IMR-90 (cell line): ENCODE measurements at regions not wholly inside any gene's neighbourhood (a gene's known extent, or its start where the extent isn't known, plus 50 kb on each side); places are given as distances from the start of the nearest gene placed in this dataset.

Experiments
- ATAC-seq: fragments of 200-7000 bp; cut with Tn5 transposase; 2 replicates; pipeline ENCODE4 v1.9.1; 2020; ENCODE audit warnings: low read depth, mild to moderate bottlenecking, moderate library complexity
- BruUV-seq: library from RNA; stranded (reverse); fragments of 400-500 nt; replicated peaks from 2 replicates; lab custom pipeline; 2021; lab: Mats Ljungman, UMichigan
- CTCF ChIA-PET: fragments of 300-600 bp; formaldehyde crosslinking; extraction: SDS; loops from one replicate; lab custom pipeline; 2021; ENCODE audit warnings: antibody characterized with exemption; lab: Yijun Ruan, JAX
- POLR2A ChIA-PET: fragments of 300-600 bp; sonication (Branson Sonifier 250); formaldehyde crosslinking; loops from one replicate; lab custom pipeline; 2022; ENCODE audit warnings: antibody characterized with exemption; ENCODE audit not compliant: unreplicated experiment; lab: Charles Lee
- DNase-seq: peaks from one replicate; pipeline ENCODE4 v3.0.0; 2013
- H2AFZ ChIP-seq: replicated peaks from 2 replicates; pipeline ENCODE3; 2013; ENCODE audit warnings: low read length, mild to moderate bottlenecking; ENCODE audit not compliant: poor library complexity
- H2AK5ac ChIP-seq: 2 replicates; pipeline ENCODE4 v1.6.1; 2013; ENCODE audit warnings: low read depth, low read length, inconsistent platforms
- H2AK9ac ChIP-seq: replicated peaks from 2 replicates; pipeline ENCODE3; 2013; ENCODE audit warnings: mild to moderate bottlenecking, low read depth, low read length, moderate library complexity; ENCODE audit not compliant: poor library complexity
- H2BK120ac ChIP-seq: 2 replicates; pipeline ENCODE4 v1.6.1; 2013; ENCODE audit warnings: low read depth, low read length, inconsistent platforms
- H2BK15ac ChIP-seq: 3 replicates; pipeline ENCODE4 v1.6.1; 2013; ENCODE audit warnings: low read depth, low read length, inconsistent platforms
- H2BK20ac ChIP-seq: 2 replicates; pipeline ENCODE4 v1.6.1; 2013; ENCODE audit warnings: low read depth, mild to moderate bottlenecking, inconsistent platforms, low read length, moderate library complexity
- H2BK5ac ChIP-seq: 2 replicates; pipeline ENCODE4 v1.6.1; 2013; ENCODE audit warnings: mild to moderate bottlenecking, low read depth, low read length, inconsistent platforms; ENCODE audit not compliant: poor library complexity, severe bottlenecking
- H3K14ac ChIP-seq: replicated peaks from 2 replicates; pipeline ENCODE4 v1.6.1; 2013; ENCODE audit warnings: low read depth, low read length, inconsistent platforms
- H3K18ac ChIP-seq: 2 replicates; pipeline ENCODE4 v1.6.1; 2013; ENCODE audit warnings: low read depth, low read length, control low read depth
- H3K23ac ChIP-seq: 2 replicates; pipeline ENCODE4 v1.6.1; 2013; ENCODE audit warnings: low read depth, low read length, inconsistent platforms
- H3K27ac ChIP-seq: 2 replicates; pipeline ENCODE4 v1.5.1; 2013; ENCODE audit warnings: mild to moderate bottlenecking, control low read depth, low read length; ENCODE audit not compliant: insufficient read depth
- H3K27me3 ChIP-seq: 2 replicates; pipeline ENCODE4 v1.6.1; 2013; ENCODE audit warnings: low read length; ENCODE audit not compliant: control insufficient read depth, insufficient read depth
- H3K36me3 ChIP-seq: 2 replicates; pipeline ENCODE4 v1.6.1; 2013; ENCODE audit warnings: low read length, mixed read lengths; ENCODE audit not compliant: control insufficient read depth, insufficient read depth
- H3K4ac ChIP-seq: 2 replicates; pipeline ENCODE4 v1.6.1; 2013; ENCODE audit warnings: low read depth, low read length, inconsistent platforms
- H3K4me1 ChIP-seq: 2 replicates; pipeline ENCODE4 v1.6.1; 2013; ENCODE audit warnings: low read length, mixed read lengths; ENCODE audit not compliant: control insufficient read depth, insufficient read depth
- H3K4me2 ChIP-seq: 2 replicates; pipeline ENCODE4 v1.6.1; 2013; ENCODE audit warnings: low read depth, mild to moderate bottlenecking, control low read depth, low read length, moderate library complexity
- H3K4me3 ChIP-seq: 2 replicates; pipeline ENCODE4 v1.5.1; 2013; ENCODE audit warnings: low read depth, mild to moderate bottlenecking, control low read depth, low read length, moderate library complexity; ENCODE audit not compliant: insufficient read depth
- H3K56ac ChIP-seq: 2 replicates; pipeline ENCODE4 v1.6.1; 2013; ENCODE audit warnings: low read length, inconsistent platforms; ENCODE audit not compliant: insufficient read depth; ENCODE audit errors: extremely low read depth
- H3K79me1 ChIP-seq, 2 experiments: 2 replicates each; pipeline ENCODE4 v1.6.1; 2013; ENCODE audit warnings: low read length in 2 of 2, inconsistent platforms in 1 of 2, low read depth in 1 of 2
- H3K9ac ChIP-seq: 2 replicates; pipeline ENCODE4 v1.6.1; 2013; ENCODE audit warnings: low read depth, low read length, control low read depth
- H3K9me1 ChIP-seq: 2 replicates; pipeline ENCODE4 v1.6.1; 2013; ENCODE audit warnings: low read length, inconsistent platforms; ENCODE audit not compliant: insufficient read depth
- H3K9me3 ChIP-seq: 2 replicates; pipeline ENCODE4 v1.6.1; 2013; ENCODE audit warnings: low read length; ENCODE audit not compliant: control insufficient read depth, insufficient read depth
- H4K20me1 ChIP-seq: 2 replicates; pipeline ENCODE4 v1.6.1; 2013; ENCODE audit warnings: low read length, inconsistent platforms; ENCODE audit not compliant: insufficient read depth
- H4K5ac ChIP-seq: 2 replicates; pipeline ENCODE4 v1.6.1; 2013; ENCODE audit warnings: mild to moderate bottlenecking, low read depth, low read length, control low read depth
- H4K8ac ChIP-seq, 2 experiments: 2 replicates each; pipeline ENCODE4 v1.6.1; 2013; ENCODE audit warnings: low read depth in 2 of 2, low read length in 2 of 2, control low read depth in 1 of 2, inconsistent platforms in 1 of 2
- H4K91ac ChIP-seq: 2 replicates; pipeline ENCODE4 v1.6.1; 2013; ENCODE audit warnings: low read depth, low read length, inconsistent platforms; ENCODE audit not compliant: insufficient read depth
- CEBPB ChIP-seq: IDR thresholded peaks from 2 replicates; pipeline ENCODE4 v1.6.1; 2012; ENCODE audit warnings: low read depth, low read length, improper control_type of control experiment
- CHD1 ChIP-seq: IDR thresholded peaks from 2 replicates; pipeline ENCODE4 v1.6.1; 2012; ENCODE audit warnings: low read depth, low read length, improper control_type of control experiment
- ELK1 ChIP-seq: fragments of 150-350 bp; IDR thresholded peaks from 2 replicates; pipeline ENCODE4 v1.6.1; 2016; ENCODE audit warnings: low read depth, mild to moderate bottlenecking, low read length, moderate library complexity, borderline replicate concordance
- FOS ChIP-seq: fragments of 150-350 bp; IDR thresholded peaks from 2 replicates; pipeline ENCODE4 v1.6.1; 2016; ENCODE audit warnings: low read depth, low read length
- MAFK ChIP-seq: IDR thresholded peaks from 2 replicates; pipeline ENCODE4 v1.6.1; 2012; ENCODE audit warnings: low read depth, low read length, improper control_type of control experiment
- MAZ ChIP-seq: IDR thresholded peaks from 2 replicates; pipeline ENCODE4 v1.6.1; 2012; ENCODE audit warnings: low read depth, mild to moderate bottlenecking, low read length, improper control_type of control experiment, moderate library complexity, borderline replicate concordance
- NFE2L2 ChIP-seq: fragments of 150-350 bp; IDR thresholded peaks from 2 replicates; pipeline ENCODE4 v1.6.1; 2016; ENCODE audit warnings: low read depth, mild to moderate bottlenecking, low read length
- RAD21 ChIP-seq: IDR thresholded peaks from 2 replicates; pipeline ENCODE4 v1.6.1; 2012; ENCODE audit warnings: low read length, improper control_type of control experiment
- RCOR1 ChIP-seq: IDR thresholded peaks from 2 replicates; pipeline ENCODE4 v1.6.1; 2012; ENCODE audit warnings: mild to moderate bottlenecking, low read length, improper control_type of control experiment; ENCODE audit not compliant: insufficient replicate concordance
- RFX5 ChIP-seq: IDR thresholded peaks from 2 replicates; pipeline ENCODE4 v1.8.0; 2012; ENCODE audit warnings: low read depth, mild to moderate bottlenecking, low read length, moderate library complexity
- SMC3 ChIP-seq: fragments of 150-350 bp; IDR thresholded peaks from 2 replicates; pipeline ENCODE4 v1.6.1; 2016; ENCODE audit warnings: low read depth, mild to moderate bottlenecking, antibody characterized with exemption, low read length, moderate library complexity
- WGBS, 2 experiments: methylation state at CpG; one replicate each; pipeline versions ENCODE4 v1.1.5 to v1.1.7; 2013; ENCODE audit warnings: missing lambda C conversion rate in 2 of 2; ENCODE audit not compliant: insufficient read length in 1 of 2; ENCODE audit errors: extremely low coverage in 2 of 2; 5-methylcytosine and 5-hydroxymethylcytosine counted together
- dilution Hi-C: fragments of 300-500 bp; cut with HindIII; formaldehyde crosslinking; loops from one replicate; pipeline ENCODE4 v1.14.3; 2018; ENCODE audit warnings: low sequenced_read_pairs; ENCODE audit not compliant: unreplicated experiment
- in situ Hi-C: fragments of 300-500 bp; cut with MboI; formaldehyde crosslinking; loops from 3 replicates; pipeline ENCODE4 v1.14.3; 2019; ENCODE audit warnings: low sequenced_read_pairs, inconsistent platforms, mixed read lengths
- intact Hi-C: fragments of 100-400 bp; cut with micrococcal nuclease; formaldehyde crosslinking; loops from 2 replicates; pipeline ENCODE4 v1.10.0; 2022

- WGBS, 2 experiments, result 68% methylated on average over 10 of the region's 13 CpGs; no CpG with 5 or more reads in 1 of the 2 experiments
- Histone ChIP-seq H2BK15ac (no peak overlapping the region), H2AFZ (peak overlapping the region; percentile 49), H3K27me3 (peaks cover 57% of the 10 kb centered on the region), H2AK5ac (no peak overlapping the region), H3K79me1 (no peaks in the 10 kb centered on the region), H2BK120ac (no peak overlapping the region), H3K23ac (no peak overlapping the region), H3K4me2 (no peak overlapping the region), H3K4ac (no peak overlapping the region), H3K9me1 (no peaks in the 10 kb centered on the region), H3K9ac (no peak overlapping the region), H3K18ac (no peak overlapping the region), H4K91ac (no peak overlapping the region), H3K36me3 (no peaks in the 10 kb centered on the region), H3K27ac (no peak overlapping the region), H4K20me1 (no peaks in the 10 kb centered on the region), H3K4me1 (no peaks in the 10 kb centered on the region), H3K4me3 (no peak overlapping the region), H2AK9ac (no peak overlapping the region), H3K9me3 (no peaks in the 10 kb centered on the region), H2BK5ac (no peak overlapping the region), H3K56ac (no peak overlapping the region), H4K5ac (no peak overlapping the region), H4K8ac (no peak overlapping the region), H3K14ac (no peak overlapping the region), H2BK20ac (no peak overlapping the region)
- POLR2A ChIA-PET, result no interaction called here
- DNase-seq (no peak), ATAC-seq (no peak)
- CTCF ChIA-PET, result no interaction called here
- intact Hi-C loops (no loop called here), dilution Hi-C loops (no loop called here), in situ Hi-C loops (no loop called here)
- TF ChIP-seq CHD1 (no peak), MAZ (no peak), NFE2L2 (no peak), MAFK (no peak), SMC3 (no peak), RAD21 (no peak), CEBPB (no peak), FOS (no peak), ELK1 (no peak), RFX5 (no peak), RCOR1 (no peak)
- no TSS peak for BruUV-seq
Observed at GRCh38 chr2:100628506-100628905, 65.7 kb downstream of the PDCL3 start.
